ENCODE measurements at regions not wholly inside any gene's neighbourhood (a gene's known extent, or its start where the extent isn't known, plus 50 kb on each side); places are given as distances from the start of the nearest gene placed in this dataset.

DNA sequence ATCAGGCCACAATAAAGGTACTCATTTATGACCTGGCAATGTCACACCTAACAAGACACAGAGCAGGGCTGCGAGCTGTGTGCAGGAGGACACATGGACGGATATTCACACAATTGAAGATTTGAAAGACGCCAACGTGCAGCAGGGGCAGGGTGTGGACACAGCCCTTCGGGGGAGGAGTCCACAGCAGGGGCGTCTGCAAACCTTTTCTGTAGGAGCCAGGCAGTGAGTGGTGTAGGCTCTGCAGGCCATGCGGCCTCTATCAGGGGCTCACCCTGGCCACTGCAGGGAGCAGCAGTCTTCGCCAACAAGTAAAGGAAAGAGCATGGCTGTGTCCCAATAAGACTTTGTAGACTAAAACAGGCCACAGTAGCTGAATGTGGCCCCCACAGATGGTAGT, 125.7 kb upstream of the SNTG2 start:
- Histone ChIP-seq H3K9ac (ENCODE audit: extremely low read depth, insufficient read length, low read length) (no peak overlapping the region), H2BK12ac (ENCODE audit: insufficient read length, low read depth, low read length) (no peak overlapping the region), H3K79me1 (ENCODE audit: insufficient read depth, low read depth, low read length, poor library complexity, severe bottlenecking) (no peaks in the 10 kb centered on the region), H3T11ph (ENCODE audit: low read length) (no peak overlapping the region), H3K56ac (ENCODE audit: insufficient read length, low read depth, low read length) (no peak overlapping the region), H2AFZ (ENCODE audit: low read length) (no peak overlapping the region), H2AK5ac (ENCODE audit: insufficient read length, low read length) (no peak overlapping the region), H3K4me2 (ENCODE audit: insufficient read depth, insufficient read length, low read length) (no peak overlapping the region), H4K5ac (ENCODE audit: insufficient read length, low read depth, low read length) (no peak overlapping the region), H3K27me3 (ENCODE audit: insufficient read depth, low read length) (no peaks in the 10 kb centered on the region; the same call in 1 of the 2 replicates), H4K8ac (replicated peaks; ENCODE audit: insufficient read length, low read depth, low read length) (no peak overlapping the region), H4K20me1 (ENCODE audit: control insufficient read depth, insufficient read depth, insufficient read length) (no peaks in the 10 kb centered on the region), H3K4ac (ENCODE audit: low read depth, low read length) (no peak overlapping the region), H2BK15ac (ENCODE audit: low read depth, low read length) (no peak overlapping the region), H2BK120ac (ENCODE audit: low read depth, low read length, poor library complexity, severe bottlenecking) (no peak overlapping the region), H3K4me1 (ENCODE audit: insufficient read depth, low read length) (no peaks in the 10 kb centered on the region), H3K23ac (ENCODE audit: insufficient read length, low read depth, low read length) (no peak overlapping the region), H3K18ac (ENCODE audit: insufficient read length, low read depth, low read length) (no peak overlapping the region), H4K91ac (ENCODE audit: insufficient read length, low read depth, low read length) (no peak overlapping the region), H3K27ac (ENCODE audit: insufficient read length, low read depth, low read length) (no peak overlapping the region), H2BK20ac (ENCODE audit: low read depth, low read length, poor library complexity, severe bottlenecking) (no peak overlapping the region), H3K79me2 (ENCODE audit: insufficient read depth, low read length) (no peaks in the 10 kb centered on the region), H3K9me3 (ENCODE audit: control insufficient read depth, low read depth, low read length) (no peaks in the 10 kb centered on the region), H3K23me2 (ENCODE audit: insufficient read length, low read depth, low read length, poor library complexity, severe bottlenecking) (no peaks in the 10 kb centered on the region), H3K14ac (ENCODE audit: insufficient read depth, low read length) (0 out of 2 replicates have a peak overlapping the region, but pooled peaks have one; percentile 25), H2BK5ac (ENCODE audit: insufficient read length, low read length) (no peak overlapping the region)
- Mint-ChIP-seq H3K27me3 (ENCODE audit: low read depth) (peaks cover 30% of the 10 kb centered on the region), H3K27ac (no peak overlapping the region), H3K4me1 (peaks cover 7 to 8% of the 10 kb centered on the region in 2 experiments), H3K4me3 (no peak overlapping the region), H3K36me3 (ENCODE audit: insufficient read depth in 1 of 3, low read depth in 3 of 3) (no peaks in the 10 kb centered on the region; a peak in 1 of 7 replicates), H3K9me3 (no peaks in the 10 kb centered on the region; a peak in 1 of 5 replicates)
- DNase-seq, result peak; percentile 24
- TF ChIP-seq, protein P1, sequence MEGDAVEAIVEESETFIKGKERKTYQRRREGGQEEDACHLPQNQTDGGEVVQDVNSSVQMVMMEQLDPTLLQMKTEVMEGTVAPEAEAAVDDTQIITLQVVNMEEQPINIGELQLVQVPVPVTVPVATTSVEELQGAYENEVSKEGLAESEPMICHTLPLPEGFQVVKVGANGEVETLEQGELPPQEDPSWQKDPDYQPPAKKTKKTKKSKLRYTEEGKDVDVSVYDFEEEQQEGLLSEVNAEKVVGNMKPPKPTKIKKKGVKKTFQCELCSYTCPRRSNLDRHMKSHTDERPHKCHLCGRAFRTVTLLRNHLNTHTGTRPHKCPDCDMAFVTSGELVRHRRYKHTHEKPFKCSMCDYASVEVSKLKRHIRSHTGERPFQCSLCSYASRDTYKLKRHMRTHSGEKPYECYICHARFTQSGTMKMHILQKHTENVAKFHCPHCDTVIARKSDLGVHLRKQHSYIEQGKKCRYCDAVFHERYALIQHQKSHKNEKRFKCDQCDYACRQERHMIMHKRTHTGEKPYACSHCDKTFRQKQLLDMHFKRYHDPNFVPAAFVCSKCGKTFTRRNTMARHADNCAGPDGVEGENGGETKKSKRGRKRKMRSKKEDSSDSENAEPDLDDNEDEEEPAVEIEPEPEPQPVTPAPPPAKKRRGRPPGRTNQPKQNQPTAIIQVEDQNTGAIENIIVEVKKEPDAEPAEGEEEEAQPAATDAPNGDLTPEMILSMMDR (conservative IDR thresholded peaks at IDR 0.05), result no peak
- no CpG with 5 or more reads among the region's 8 CpGs for WGBS (ENCODE audit: extremely low coverage, insufficient read length, low lambda C conversion rate)

Data from H9 (cell line).